IMR-90 (cell line): ENCODE measurements at regions not wholly inside any gene's neighbourhood (a gene's known extent, or its start where the extent isn't known, plus 50 kb on each side); places are given as distances from the start of the nearest gene placed in this dataset.

Experiments
- BHLHE40 ChIP-seq: fragments of 150-350 bp; IDR thresholded peaks from 2 replicates; pipeline ENCODE4 v1.6.1; 2016; ENCODE audit warnings: mild to moderate bottlenecking, low read depth, low read length
- CEBPB ChIP-seq: IDR thresholded peaks from 2 replicates; pipeline ENCODE4 v1.6.1; 2012; ENCODE audit warnings: low read depth, low read length, improper control_type of control experiment
- CTCF ChIP-seq: conservative IDR thresholded peaks from 2 replicates; pipeline ENCODE4 v1.5.1; 2012; ENCODE audit warnings: mild to moderate bottlenecking, low read depth, low read length, improper control_type of control experiment
- MAFK ChIP-seq: IDR thresholded peaks from 2 replicates; pipeline ENCODE4 v1.6.1; 2012; ENCODE audit warnings: low read depth, low read length, improper control_type of control experiment
- POLR2A ChIP-seq: IDR thresholded peaks from 2 replicates; pipeline ENCODE4 v1.6.1; 2012; ENCODE audit warnings: mild to moderate bottlenecking, low read depth, low read length
- RAD21 ChIP-seq: IDR thresholded peaks from 2 replicates; pipeline ENCODE4 v1.6.1; 2012; ENCODE audit warnings: low read length, improper control_type of control experiment
- TF ChIP-seq, protein P1 (sequence below): fragments of 150-350 bp; IDR thresholded peaks from 2 replicates; pipeline ENCODE4 v1.6.1; 2017; ENCODE audit warnings: mild to moderate bottlenecking, antibody characterized with exemption, low read length, low read depth

DNA sequence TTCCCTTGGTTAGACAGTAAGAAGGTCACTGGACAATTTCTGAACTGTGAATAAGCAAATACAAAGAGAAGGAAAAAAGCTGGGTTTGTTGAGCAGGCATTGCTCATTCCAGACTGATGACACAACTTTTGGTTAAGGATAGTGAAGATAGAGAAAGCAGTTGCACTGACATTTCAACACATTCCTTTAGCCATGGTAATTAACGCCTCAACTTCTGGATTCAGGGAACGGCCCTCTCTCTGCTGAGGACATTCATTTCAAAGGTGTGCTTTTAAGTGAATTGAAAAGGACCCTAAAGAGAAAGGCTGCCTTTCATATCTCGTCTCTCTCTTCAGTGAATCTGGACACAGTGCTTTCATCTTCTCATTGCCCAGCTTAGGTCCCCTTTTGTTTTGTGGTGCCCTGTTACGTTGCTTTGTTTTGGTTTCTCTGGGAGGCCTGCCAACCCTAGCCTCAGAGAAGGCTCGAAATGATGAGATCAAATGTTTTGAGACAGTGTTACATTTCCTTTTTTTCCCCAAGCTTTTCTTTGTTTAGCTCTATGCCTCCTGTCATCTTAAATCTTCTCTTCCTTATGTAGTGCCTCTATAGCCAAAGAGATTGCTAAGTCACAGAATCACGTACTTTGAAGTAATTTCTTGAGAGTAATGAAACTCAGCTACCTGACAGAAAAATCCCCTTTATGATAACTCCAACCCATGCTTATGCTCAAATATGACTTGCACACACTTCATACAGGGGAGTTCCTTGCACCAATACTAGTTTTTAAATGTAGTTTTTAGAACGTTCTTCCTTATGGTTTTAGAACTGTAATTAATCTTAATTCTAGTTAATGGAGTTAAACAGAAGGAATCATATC, 94.4 kb upstream of the IFNE start:
- TF ChIP-seq RAD21 = no peak
- TF ChIP-seq CTCF = no peak
- peak; percentile 91 for TF ChIP-seq CEBPB
- TF ChIP-seq POLR2A = no peak
- peak; percentile 53; the same call in 1 of the 2 replicates for TF ChIP-seq MAFK
- no peak for TF ChIP-seq BHLHE40
- TF ChIP-seq, protein P1, sequence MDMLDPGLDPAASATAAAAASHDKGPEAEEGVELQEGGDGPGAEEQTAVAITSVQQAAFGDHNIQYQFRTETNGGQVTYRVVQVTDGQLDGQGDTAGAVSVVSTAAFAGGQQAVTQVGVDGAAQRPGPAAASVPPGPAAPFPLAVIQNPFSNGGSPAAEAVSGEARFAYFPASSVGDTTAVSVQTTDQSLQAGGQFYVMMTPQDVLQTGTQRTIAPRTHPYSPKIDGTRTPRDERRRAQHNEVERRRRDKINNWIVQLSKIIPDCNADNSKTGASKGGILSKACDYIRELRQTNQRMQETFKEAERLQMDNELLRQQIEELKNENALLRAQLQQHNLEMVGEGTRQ = no peak
